ELF-1 (cell line): ENCODE measurements at regions not wholly inside any gene's neighbourhood (a gene's known extent, or its start where the extent isn't known, plus 50 kb on each side); places are given as distances from the start of the nearest gene placed in this dataset.

Source experiments
- DNase-seq: peaks from one replicate; pipeline ENCODE4 v3.0.0-alpha.2; 2016; ENCODE audit warnings: low read depth, low spot score

- no peak for DNase-seq
Measured at GRCh38 chr2:150783896-150784295, 296.4 kb upstream of the RND3 start.

DNA sequence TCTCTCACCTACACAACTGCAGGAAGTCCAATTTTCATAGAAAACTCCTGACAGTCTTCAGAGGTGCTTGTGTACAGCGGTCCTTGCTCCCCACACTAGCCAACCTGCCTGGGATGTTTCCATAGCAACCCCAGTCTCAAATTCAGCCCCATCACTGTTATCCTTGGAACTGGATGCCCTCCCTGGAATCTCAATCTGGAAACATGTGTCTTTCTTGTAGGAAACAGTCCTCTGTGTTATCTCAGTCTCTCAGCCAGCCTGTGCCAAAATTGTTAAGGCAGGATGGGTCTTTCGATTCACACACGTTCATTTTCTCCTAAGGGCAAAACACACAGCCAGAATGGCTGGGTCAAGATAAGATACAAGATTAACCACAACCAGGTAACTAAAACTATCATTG, 295.5 kb upstream of the RND3 start:
- DNase-seq = no peak

GRCh38 chr2:150782613-150783012, 295.1 kb upstream of the RND3 start:
- DNase-seq = no peak

DNA sequence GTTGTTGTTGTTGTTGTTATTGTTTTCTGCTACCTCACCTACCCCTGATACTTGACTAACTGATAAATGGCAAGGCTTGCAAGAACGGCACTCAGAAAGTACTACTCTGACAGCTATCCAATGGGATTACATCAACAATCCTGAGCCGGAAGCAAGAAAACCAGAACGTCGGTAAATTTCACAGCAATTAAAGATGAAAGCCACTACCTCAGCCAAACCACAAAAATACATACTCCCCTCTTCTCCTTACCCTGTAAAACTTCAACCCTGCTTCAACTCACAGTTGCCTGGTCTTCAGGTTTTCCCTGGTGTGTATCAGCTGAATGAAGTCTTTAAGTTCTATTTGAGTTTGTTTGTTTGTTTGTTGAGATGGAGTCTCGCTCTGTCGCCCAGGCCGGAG, 293.7 kb upstream of the RND3 start:
- DNase-seq = no peak

DNA sequence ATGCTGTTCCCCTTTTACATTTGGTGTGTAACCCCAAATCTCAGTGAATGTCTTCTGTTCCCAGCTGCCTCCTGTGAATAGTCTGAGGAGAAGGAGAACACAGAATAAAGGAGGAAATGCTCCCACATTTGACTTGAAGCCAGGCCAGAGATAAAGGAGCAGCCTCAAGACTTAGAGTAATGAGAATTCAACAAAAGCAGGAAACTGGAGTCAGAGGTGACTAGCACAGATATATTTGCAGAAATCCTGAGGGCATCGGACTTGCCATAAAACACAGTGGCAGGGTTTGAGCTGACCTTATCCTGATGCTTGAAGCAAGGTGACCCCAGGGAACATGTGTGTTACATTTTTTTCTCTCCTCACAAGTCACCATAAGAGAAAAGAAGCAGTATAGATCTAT, 291.4 kb upstream of the RND3 start:
- no peak for DNase-seq

DNA sequence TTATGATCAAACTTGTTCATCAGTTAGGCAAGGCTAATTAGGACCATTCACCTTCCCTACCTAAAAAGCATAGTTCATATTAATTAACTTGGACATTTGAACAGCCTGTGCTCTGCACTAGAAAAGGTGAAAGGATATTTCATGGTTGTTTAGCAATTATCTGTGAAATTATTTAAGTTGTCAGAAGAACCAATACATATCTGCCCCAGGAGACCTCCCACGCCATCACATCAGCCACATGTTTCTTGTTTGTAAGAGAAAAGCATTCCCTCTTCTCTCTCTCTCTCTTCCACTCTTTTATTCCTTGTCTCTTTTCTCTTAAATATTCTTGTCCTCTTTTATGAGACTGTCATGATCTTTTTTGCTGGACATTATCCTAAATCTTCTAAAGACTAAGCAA, 282.0 kb upstream of the RND3 start:
- DNase-seq = no peak

GRCh38 chr2:150767991-150768746, 280.7 kb upstream of the RND3 start:
- DNase-seq = no peak

- DNase-seq = no peak
Measured at GRCh38 chr2:150762571-150762970, 275.1 kb upstream of the RND3 start.

- DNase-seq = no peak
Measured at GRCh38 chr2:150759531-150759930, 272.1 kb upstream of the RND3 start.

DNA sequence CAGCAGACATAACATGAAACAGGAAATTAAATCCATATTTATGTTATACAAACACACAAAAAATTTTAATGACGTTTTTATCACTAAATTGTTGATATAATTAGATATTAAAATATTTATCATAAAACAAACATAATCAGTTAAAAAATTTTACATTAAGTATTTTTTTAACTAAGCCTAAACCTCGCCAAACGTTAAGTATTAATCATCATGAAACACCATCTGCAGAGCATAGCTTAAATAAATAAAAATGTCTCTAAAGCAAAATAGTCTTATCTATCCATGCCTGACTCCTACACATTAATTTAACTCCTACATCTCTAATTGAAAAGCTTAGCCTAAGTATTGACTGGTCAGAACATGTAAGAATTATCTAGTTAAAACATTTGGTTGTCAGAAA, 271.6 kb upstream of the RND3 start:
- DNase-seq = no peak

DNA sequence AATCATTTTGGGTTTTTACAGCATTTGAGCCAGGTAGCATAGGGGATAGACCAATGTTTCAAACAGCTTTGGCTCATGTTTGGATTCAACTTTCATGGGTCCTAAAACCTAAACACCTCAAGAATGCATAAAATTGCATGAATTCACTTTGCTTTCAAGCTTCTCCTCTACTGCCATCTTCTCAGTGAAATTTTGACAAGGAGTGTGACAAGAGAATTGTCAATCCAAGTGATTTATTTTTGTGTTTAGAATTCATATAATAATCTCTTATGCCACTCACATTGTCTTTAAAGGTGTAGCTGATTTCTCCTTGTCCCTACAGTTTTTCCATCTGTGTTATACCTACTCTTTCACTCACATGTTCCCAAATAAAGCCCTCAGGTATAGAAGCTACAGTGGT, 264.8 kb upstream of the RND3 start:
- no peak for DNase-seq

GRCh38 chr2:150750720-150751119, 263.3 kb upstream of the RND3 start:
- no peak for DNase-seq

GRCh38 chr2:150742094-150742493, 254.6 kb upstream of the RND3 start:
- no peak for DNase-seq

- DNase-seq = peak; percentile 7
Measured at GRCh38 chr2:150735894-150736498, 248.5 kb upstream of the RND3 start.

GRCh38 chr2:150733051-150733618, 245.7 kb upstream of the RND3 start:
- DNase-seq = peak; percentile 74

- DNase-seq = no peak
Measured at GRCh38 chr2:150732491-150732890, 245.0 kb upstream of the RND3 start.

DNA sequence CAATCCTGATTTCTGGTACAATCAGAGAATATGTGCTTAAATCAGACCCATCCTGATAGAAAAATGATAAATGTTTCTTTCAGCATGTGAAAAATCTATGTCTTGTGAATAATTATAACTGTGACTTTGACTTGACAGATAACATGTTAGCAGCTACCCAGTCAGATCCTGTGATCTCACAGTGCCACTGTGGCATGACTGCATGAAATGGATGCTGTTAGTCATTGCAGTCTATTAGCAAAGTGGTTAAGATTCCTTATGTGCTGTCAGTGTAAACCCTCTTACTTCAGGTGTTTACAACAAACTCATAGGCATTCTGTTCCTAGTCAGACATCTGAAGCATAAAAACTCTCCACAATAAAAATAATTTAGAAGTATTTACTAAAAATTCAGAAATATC, 244.6 kb upstream of the RND3 start:
- DNase-seq = no peak

DNA sequence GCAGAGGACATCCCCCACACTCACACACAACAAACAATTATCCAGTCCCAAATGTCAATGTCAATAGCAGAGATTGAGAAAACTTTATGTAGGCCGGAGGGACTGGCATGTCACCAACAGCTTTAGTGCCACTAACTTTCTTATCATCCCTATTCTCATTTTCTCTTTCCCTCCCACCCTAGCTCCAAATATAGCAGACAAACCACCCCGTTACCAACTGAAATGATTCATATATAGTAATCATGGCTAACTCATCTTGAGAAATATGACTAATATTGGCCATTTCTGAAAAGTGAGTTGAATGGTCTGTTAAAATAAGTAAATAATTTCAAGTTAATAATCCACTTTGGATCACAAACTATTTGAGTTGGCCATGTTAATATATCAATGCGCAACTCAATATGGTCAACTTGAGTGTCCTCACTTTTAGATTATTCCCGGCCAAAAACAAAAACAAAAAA, 242.1 kb upstream of the RND3 start:
- DNase-seq = no peak

DNA sequence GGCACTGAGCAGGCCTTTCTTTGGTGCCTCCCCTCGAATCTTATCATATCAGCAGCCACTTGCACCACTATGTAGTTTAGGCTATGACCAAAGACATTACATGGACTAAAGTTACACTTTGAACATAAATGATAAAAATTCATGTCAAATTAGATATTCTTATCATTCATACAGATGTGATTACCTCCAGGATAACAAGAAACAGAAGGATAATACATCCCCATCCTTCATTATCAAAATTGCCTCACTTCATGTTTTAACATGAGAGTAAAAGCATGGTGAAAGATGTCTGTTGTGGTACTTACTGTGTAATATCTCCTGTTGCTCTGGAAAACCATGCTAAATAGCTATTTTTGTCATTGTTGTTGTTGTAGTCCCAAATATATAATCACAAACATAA, 230.8 kb upstream of the RND3 start:
- DNase-seq = no peak

DNA sequence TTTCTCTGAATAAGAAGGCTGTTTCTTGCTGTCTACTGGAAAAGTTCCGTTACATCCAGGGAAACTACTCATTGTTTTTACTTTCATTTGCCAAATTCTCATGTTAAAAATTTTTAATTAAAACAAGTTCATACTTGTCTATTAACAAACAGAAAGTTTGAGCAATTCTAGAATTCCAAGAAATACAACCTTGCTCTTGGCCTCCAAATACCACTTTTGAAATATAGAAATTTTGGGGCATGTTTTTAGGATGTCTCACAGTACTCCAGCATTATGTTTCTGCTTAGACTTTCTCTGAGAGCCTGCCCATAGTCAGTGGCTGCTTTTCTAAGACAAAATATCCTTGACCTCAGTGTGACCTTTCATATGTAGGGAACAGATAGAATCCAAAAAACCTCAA, 228.7 kb upstream of the RND3 start:
- no peak for DNase-seq

DNA sequence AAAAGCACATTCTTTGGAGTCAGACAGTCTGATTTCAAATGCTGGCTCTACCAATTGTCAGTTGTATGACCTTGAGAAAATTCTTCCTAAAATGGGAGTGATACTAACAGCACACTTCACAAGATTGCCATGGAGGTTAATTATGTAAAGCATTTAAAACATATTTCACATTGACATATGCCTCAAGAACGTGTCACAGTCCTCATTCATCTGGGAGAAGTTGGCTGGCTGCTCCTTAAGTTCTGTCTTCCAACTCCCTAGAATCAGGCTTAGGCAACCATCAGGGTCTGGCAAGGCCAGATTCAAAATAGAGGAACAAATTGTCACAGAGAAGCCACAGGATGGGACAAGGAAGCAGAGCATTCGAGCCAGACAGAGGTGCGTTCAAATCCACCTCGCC, 228.0 kb upstream of the RND3 start:
- DNase-seq = no peak

- DNase-seq = no peak
Measured at GRCh38 chr2:150710916-150711315, 223.4 kb upstream of the RND3 start.

GRCh38 chr2:150710041-150710440, 222.6 kb upstream of the RND3 start:
- DNase-seq = no peak
